CD4-positive, alpha-beta T cell (primary cell): ENCODE measurements at regions not wholly inside any gene's neighbourhood (a gene's known extent, or its start where the extent isn't known, plus 50 kb on each side); places are given as distances from the start of the nearest gene placed in this dataset.

Experiments
- ATAC-seq: fragments of 200-7000 bp; cut with Tn5 transposase; one replicate; pipeline ENCODE4 v1.10.0; 2022; ENCODE audit warnings: mild to moderate bottlenecking; ENCODE audit not compliant: poor library complexity
- CTCF ChIA-PET: fragments of 350-600 bp; sonication (Branson Sonifier 250); formaldehyde crosslinking; loops from one replicate; lab custom pipeline; 2021; ENCODE audit warnings: antibody characterized with exemption, inconsistent platforms; lab: Charles Lee
- POLR2A ChIA-PET: fragments of 350-600 bp; sonication (Branson Sonifier 250); formaldehyde crosslinking; loops from one replicate; lab custom pipeline; 2021; ENCODE audit warnings: antibody characterized with exemption, inconsistent platforms; lab: Charles Lee
- DNase-seq, 14 experiments: peaks; one replicate each; pipeline ENCODE4 v3.0.0-alpha.2; 2013 to 2020; ENCODE audit warnings: mixed read lengths in 2 of 14
- H3K27ac ChIP-seq, 2 donors: one replicate each; pipeline versions ENCODE4 v1.5.1 to v1.7.0; 2013; ENCODE audit warnings: low read length in 2 of 2, low read depth in 1 of 2, mild to moderate bottlenecking in 1 of 2
- H3K27me3 ChIP-seq, 2 experiments: 1 replicate in 1 of 2; 2 replicates in 1 of 2; pipeline versions ENCODE4 v1.6.1 to v1.7.0; 2013; ENCODE audit warnings: low read length in 2 of 2, control low read depth in 1 of 2, mild to moderate bottlenecking in 1 of 2, moderate library complexity in 1 of 2; ENCODE audit not compliant: insufficient read depth in 2 of 2, control insufficient read depth in 1 of 2
- H3K36me3 ChIP-seq: one replicate; pipeline ENCODE4 v1.6.1; 2013; ENCODE audit warnings: low read length, control low read depth; ENCODE audit not compliant: insufficient read depth
- H3K4me1 ChIP-seq: one replicate; pipeline ENCODE4 v1.6.1; 2013; ENCODE audit warnings: low read length, control low read depth; ENCODE audit not compliant: insufficient read depth
- H3K4me3 ChIP-seq: one replicate; pipeline ENCODE4 v1.5.1; 2013; ENCODE audit warnings: mild to moderate bottlenecking, low read length, moderate library complexity
- H3K9me3 ChIP-seq, 2 experiments: 1 replicate in 1 of 2; 2 replicates in 1 of 2; pipeline versions ENCODE4 v1.6.1 to v1.7.0; 2013; ENCODE audit warnings: low read length in 2 of 2, mild to moderate bottlenecking in 2 of 2, control low read depth in 1 of 2, moderate library complexity in 1 of 2; ENCODE audit not compliant: control insufficient read depth in 1 of 2, insufficient read depth in 1 of 2
- H3K27ac Mint-ChIP-seq: one replicate; pipeline ENCODE4 v1.8.0; 2020; ENCODE audit warnings: mixed read lengths
- H3K27me3 Mint-ChIP-seq: one replicate; pipeline ENCODE4 v1.8.0; 2021; ENCODE audit warnings: mixed read lengths
- H3K36me3 Mint-ChIP-seq: one replicate; pipeline ENCODE4 v1.8.0; 2021; ENCODE audit warnings: low read depth, mixed read lengths
- H3K4me1 Mint-ChIP-seq: one replicate; pipeline ENCODE4 v1.8.0; 2021; ENCODE audit warnings: low read depth, mixed read lengths
- H3K4me3 Mint-ChIP-seq: one replicate; pipeline ENCODE4 v1.8.0; 2020; ENCODE audit warnings: mild to moderate bottlenecking, mixed read lengths
- H3K9me3 Mint-ChIP-seq: one replicate; pipeline ENCODE4 v1.8.0; 2020; ENCODE audit warnings: mixed read lengths
- CTCF ChIP-seq: fragments of 200-600 bp; IDR thresholded peaks from one replicate; pipeline ENCODE4 v1.8.0; 2022; ENCODE audit warnings: antibody characterized with exemption, mild to moderate bottlenecking
- intact Hi-C, 2 experiments: fragments of 100-400 bp; cut with DNase I in 1 of 2; cut with micrococcal nuclease in 1 of 2; formaldehyde crosslinking; loops; one replicate each; pipeline versions ENCODE4 v1.15.1 to v1.9.0; 2023 to 2025; cut with DNase I, micrococcal nuclease

- H3K4me3 ChIP-seq = no peak overlapping the region
- H3K9me3 Mint-ChIP-seq = no peaks in the 10 kb centered on the region
- H3K36me3 Mint-ChIP-seq = no peaks in the 10 kb centered on the region
- ChIA-PET POLR2A (no interaction called here), CTCF (no interaction called here)
- H3K4me1 ChIP-seq = no peaks in the 10 kb centered on the region
- H3K27me3 ChIP-seq = no peaks in the 10 kb centered on the region
- DNase-seq (no peak), ATAC-seq (no peak)
- H3K9me3 ChIP-seq = no peaks in the 10 kb centered on the region
- no peaks in the 10 kb centered on the region for H3K36me3 ChIP-seq
- H3K27ac Mint-ChIP-seq = no peak overlapping the region
- no peak overlapping the region for H3K27ac ChIP-seq
- intact Hi-C loops = no loop called here
- no peaks in the 10 kb centered on the region for H3K27me3 Mint-ChIP-seq
- no peak overlapping the region for H3K4me3 Mint-ChIP-seq
- no peak for TF ChIP-seq CTCF
- H3K4me1 Mint-ChIP-seq = no peaks in the 10 kb centered on the region
Measured at GRCh38 chr3:31086698-31087097, 192.2 kb upstream of the GADL1 start.

DNA sequence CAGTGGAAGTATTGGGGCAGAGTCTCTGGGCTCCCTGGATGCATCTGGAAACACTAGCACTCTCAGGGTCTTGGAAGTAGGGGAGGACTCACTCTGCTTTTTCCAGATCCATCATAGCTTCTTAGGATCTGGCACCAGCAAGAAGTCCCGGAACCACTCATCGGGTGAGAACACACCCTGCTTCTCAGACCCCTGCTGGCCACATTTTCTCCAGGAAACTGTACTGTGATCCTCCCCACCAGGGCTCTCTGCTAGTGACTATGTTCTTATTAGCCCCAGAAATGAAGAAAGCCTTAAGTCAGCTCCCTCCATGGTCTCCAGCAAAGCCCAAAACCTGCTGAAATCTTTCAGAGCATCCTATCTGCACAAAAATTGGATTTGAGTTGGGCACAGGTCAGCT, 197.3 kb upstream of the GADL1 start:
- Histone ChIP-seq H3K27ac (no peak overlapping the region), H3K36me3 (no peaks in the 10 kb centered on the region), H3K27me3 (no peaks in the 10 kb centered on the region), H3K4me1 (no peaks in the 10 kb centered on the region), H3K9me3 (no peaks in the 10 kb centered on the region), H3K4me3 (no peak overlapping the region)
- H3K27me3 Mint-ChIP-seq = no peaks in the 10 kb centered on the region
- H3K4me1 Mint-ChIP-seq = no peaks in the 10 kb centered on the region
- ATAC-seq (no peak), DNase-seq (no peak)
- intact Hi-C loops = no loop called here
- no peaks in the 10 kb centered on the region for H3K9me3 Mint-ChIP-seq
- ChIA-PET POLR2A (no interaction called here), CTCF (interaction anchor here (0.6 kb wide), 1 partner anchor 320 kb away, joined by 5 read pairs; no protein-coding TSS in a partner anchor)
- H3K4me3 Mint-ChIP-seq = no peak overlapping the region
- H3K36me3 Mint-ChIP-seq = no peaks in the 10 kb centered on the region
- no peak overlapping the region for H3K27ac Mint-ChIP-seq
- TF ChIP-seq CTCF = no peak

GRCh38 chr3:31092748-31093589, 198.5 kb upstream of the GADL1 start:
- Mint-ChIP-seq H3K27me3 (no peaks in the 10 kb centered on the region), H3K4me3 (no peak overlapping the region), H3K4me1 (no peaks in the 10 kb centered on the region), H3K27ac (no peak overlapping the region), H3K9me3 (no peaks in the 10 kb centered on the region), H3K36me3 (no peaks in the 10 kb centered on the region)
- DNase-seq (no peak), ATAC-seq (no peak)
- H3K36me3 ChIP-seq = no peaks in the 10 kb centered on the region
- no peaks in the 10 kb centered on the region for H3K9me3 ChIP-seq
- POLR2A ChIA-PET = no interaction called here
- no peaks in the 10 kb centered on the region for H3K4me1 ChIP-seq
- H3K27ac ChIP-seq = no peak overlapping the region
- H3K4me3 ChIP-seq = no peak overlapping the region
- intact Hi-C loops = no loop called here
- CTCF ChIA-PET = no interaction called here
- TF ChIP-seq CTCF = no peak
- H3K27me3 ChIP-seq = no peaks in the 10 kb centered on the region
